Lung (tissue), 11 donors: ENCODE measurements at regions not wholly inside any gene's neighbourhood (a gene's known extent, or its start where the extent isn't known, plus 50 kb on each side); places are given as distances from the start of the nearest gene placed in this dataset.
A peak's percentile ranks its signal among the peaks of the same experiment; 100 is the strongest.

Experiments
- ATAC-seq: fragments of 200-7000 bp; cut with Tn5 transposase; one replicate; pipeline ENCODE4 v1.9.1; 2020; ENCODE audit warnings: moderate number of reproducible peaks; ENCODE audit not compliant: insufficient read depth, low FRiP score
- DNase-seq, 3 donors: peaks; one replicate each; pipeline ENCODE4 v3.0.0-alpha.2; 2013 to 2017
- H3K27ac ChIP-seq, 2 donors: one replicate each; pipeline ENCODE4 v1.5.1; 2013; ENCODE audit warnings: mild to moderate bottlenecking in 2 of 2, moderate library complexity in 2 of 2, control low read depth in 1 of 2, inconsistent platforms in 1 of 2, low read depth in 1 of 2, low read length in 1 of 2
- H3K27me3 ChIP-seq, 3 donors: one replicate each; pipeline ENCODE4 v1.5.1; 2013; ENCODE audit warnings: low read length in 2 of 3; ENCODE audit not compliant: control insufficient read depth in 3 of 3, insufficient read depth in 3 of 3
- H3K36me3 ChIP-seq, 4 donors: one replicate each; pipeline ENCODE4 v1.5.1; 2013; ENCODE audit warnings: low read length in 4 of 4, mild to moderate bottlenecking in 1 of 4, moderate library complexity in 1 of 4; ENCODE audit not compliant: control insufficient read depth in 4 of 4, insufficient read depth in 4 of 4
- H3K4me1 ChIP-seq, 5 donors: one replicate each; pipeline ENCODE4 v1.5.1; 2013; ENCODE audit warnings: low read length in 5 of 5, mild to moderate bottlenecking in 2 of 5, moderate library complexity in 1 of 5; ENCODE audit not compliant: control insufficient read depth in 5 of 5, insufficient read depth in 5 of 5
- H3K4me3 ChIP-seq: one replicate; pipeline ENCODE4 v1.5.1; 2013; ENCODE audit warnings: mild to moderate bottlenecking, control low read depth, moderate library complexity
- H3K9ac ChIP-seq, 2 donors: one replicate each; pipeline ENCODE4 v1.5.1; 2013; ENCODE audit warnings: low read length in 2 of 2, control low read depth in 1 of 2; ENCODE audit not compliant: insufficient read depth in 1 of 2
- H3K9me3 ChIP-seq, 4 donors: one replicate each; pipeline ENCODE4 v1.5.1; 2013; ENCODE audit warnings: low read length in 3 of 4, mild to moderate bottlenecking in 1 of 4, moderate library complexity in 1 of 4; ENCODE audit not compliant: control insufficient read depth in 4 of 4, insufficient read depth in 3 of 4
- WGBS, 2 donors: extraction: QIAGEN DNeasy Blood & Tissue Kit; methylation state at CpG; one replicate each; pipeline ENCODE4 v1.1.7; 2013; 5-methylcytosine and 5-hydroxymethylcytosine counted together
- TF ChIP-seq, protein P1 (sequence below): IDR thresholded peaks from 2 replicates; pipeline ENCODE4 v1.5.1; 2012; ENCODE audit warnings: mild to moderate bottlenecking; ENCODE audit errors: control extremely low read depth, extremely low read depth
- donor health status: control.
- donor health status: control.
- donor health status: Bipolar disorder and iron deficiency.
- donor health status: healthy.
- donor health status: DM: yes; HTN: yes; CAD: no.

DNA sequence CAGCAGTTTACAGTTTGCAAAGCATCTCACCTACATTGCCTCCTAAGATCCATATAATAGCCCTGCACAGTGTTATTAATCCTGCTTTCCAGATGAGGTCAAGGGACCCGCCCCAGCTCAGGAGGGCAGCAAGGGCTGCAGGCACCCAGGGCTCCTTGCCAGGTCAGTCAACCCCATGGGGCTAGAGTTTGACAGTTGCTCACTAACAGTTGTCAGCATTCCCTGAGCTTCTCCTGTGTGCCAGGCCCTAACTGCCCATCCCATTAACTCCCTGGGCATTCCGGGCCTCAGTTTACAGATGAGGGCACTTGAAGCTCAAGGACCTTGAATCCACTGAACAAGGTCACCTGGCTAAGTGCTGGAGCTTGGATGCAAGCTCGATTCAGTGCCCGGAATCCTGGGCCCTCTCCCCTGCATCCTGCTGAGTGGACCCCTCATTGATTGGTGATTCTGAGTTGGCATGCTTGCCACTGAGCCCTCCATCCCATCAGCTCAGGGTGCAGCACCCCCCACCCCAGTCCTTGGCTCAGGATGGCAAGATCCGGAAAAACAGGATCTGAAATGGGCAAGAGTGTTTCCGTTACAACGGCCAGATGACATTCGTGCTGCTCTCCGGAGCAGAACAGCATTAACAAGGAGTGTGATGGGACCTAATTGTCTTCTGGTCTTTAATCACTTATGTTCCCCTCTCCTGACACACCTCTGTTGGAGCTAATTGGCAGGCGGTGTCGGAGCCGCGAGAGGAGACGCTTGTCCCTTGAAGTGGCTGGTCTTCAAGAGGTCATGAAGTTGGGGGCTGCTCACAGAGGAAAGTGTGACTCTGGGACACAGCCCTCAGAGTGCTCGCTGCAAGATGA, 87.4 kb upstream of the SHISAL1 start:
- Histone ChIP-seq H3K27me3 (no peaks in the 10 kb centered on the region), H3K9ac (no peak overlapping the region), H3K9me3 (peaks cover 0 to 5% (median 0%) of the 10 kb centered on the region in 4 donors), H3K36me3 (no peaks in the 10 kb centered on the region), H3K4me3 (no peak overlapping the region), H3K27ac (no peak overlapping the region), H3K4me1 (peaks cover 0 to 27% (median 0%) of the 10 kb centered on the region in 5 donors)
- DNase-seq (no peak), ATAC-seq (no peak)
- WGBS, 2 donors, result 51 to 74% methylated on average over 15 of the region's 15 CpGs
- TF ChIP-seq, protein P1, sequence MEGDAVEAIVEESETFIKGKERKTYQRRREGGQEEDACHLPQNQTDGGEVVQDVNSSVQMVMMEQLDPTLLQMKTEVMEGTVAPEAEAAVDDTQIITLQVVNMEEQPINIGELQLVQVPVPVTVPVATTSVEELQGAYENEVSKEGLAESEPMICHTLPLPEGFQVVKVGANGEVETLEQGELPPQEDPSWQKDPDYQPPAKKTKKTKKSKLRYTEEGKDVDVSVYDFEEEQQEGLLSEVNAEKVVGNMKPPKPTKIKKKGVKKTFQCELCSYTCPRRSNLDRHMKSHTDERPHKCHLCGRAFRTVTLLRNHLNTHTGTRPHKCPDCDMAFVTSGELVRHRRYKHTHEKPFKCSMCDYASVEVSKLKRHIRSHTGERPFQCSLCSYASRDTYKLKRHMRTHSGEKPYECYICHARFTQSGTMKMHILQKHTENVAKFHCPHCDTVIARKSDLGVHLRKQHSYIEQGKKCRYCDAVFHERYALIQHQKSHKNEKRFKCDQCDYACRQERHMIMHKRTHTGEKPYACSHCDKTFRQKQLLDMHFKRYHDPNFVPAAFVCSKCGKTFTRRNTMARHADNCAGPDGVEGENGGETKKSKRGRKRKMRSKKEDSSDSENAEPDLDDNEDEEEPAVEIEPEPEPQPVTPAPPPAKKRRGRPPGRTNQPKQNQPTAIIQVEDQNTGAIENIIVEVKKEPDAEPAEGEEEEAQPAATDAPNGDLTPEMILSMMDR, result no peak

DNA sequence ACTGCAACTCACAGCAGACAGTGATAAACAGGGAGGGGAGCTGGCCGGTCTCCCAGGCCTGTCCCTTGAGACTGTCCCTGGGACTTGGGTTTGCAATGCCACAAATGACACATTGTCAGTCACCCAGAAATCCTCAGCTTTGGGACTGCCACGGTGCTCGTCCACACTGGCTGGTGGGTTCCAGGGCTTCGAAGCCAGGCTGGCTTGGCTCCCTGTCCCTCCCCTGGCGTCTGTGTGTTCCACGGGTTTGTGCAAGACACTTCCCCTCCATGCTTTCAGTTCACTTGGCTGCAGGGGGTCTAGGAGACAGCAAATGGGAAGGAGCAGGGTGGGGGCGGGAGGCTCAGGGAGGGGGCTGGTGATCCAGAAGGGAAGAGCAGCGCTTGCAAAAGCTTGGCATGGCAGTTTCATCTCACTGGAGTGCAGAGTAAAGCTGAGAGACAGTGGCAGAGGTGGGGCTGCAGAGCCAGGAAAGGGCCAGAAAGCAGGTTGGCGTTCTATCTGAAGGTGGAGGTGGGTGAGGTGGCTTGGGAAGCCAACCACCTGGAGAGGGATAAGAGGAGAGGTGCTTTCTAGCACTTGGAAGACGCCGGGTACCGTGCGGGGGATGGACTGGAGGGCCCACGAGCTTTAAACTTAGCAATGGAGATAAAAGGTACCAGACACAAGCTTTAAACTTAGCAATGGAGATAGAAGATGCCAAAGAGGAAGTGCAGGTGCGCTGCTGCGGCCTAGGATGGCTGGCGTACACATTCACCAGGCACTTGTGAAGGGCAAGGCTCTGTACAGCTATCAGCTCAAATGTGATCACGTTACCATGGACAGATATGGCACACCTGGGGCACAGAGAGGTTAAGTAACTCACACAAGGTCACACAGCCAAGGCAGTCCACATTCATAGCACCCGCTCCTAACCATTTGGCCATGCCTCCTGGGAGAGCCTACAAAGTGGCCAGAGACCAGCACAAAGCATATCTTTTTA, 86.4 kb upstream of the SHISAL1 start:
- Histone ChIP-seq H3K4me1 (peaks cover 0 to 27% (median 0%) of the 10 kb centered on the region in 5 donors), H3K9ac (no peak overlapping the region), H3K27ac (no peak overlapping the region), H3K4me3 (no peak overlapping the region), H3K9me3 (peaks cover 0 to 5% (median 0%) of the 10 kb centered on the region in 4 donors), H3K36me3 (no peaks in the 10 kb centered on the region), H3K27me3 (no peaks in the 10 kb centered on the region)
- 78 to 79% methylated on average over 19 of the region's 19 CpGs for WGBS, 2 donors
- TF ChIP-seq, protein P1, result no peak
- ATAC-seq, result no peak
- peak in 2 of 3 donors; percentile 38 to 61 for DNase-seq

DNA sequence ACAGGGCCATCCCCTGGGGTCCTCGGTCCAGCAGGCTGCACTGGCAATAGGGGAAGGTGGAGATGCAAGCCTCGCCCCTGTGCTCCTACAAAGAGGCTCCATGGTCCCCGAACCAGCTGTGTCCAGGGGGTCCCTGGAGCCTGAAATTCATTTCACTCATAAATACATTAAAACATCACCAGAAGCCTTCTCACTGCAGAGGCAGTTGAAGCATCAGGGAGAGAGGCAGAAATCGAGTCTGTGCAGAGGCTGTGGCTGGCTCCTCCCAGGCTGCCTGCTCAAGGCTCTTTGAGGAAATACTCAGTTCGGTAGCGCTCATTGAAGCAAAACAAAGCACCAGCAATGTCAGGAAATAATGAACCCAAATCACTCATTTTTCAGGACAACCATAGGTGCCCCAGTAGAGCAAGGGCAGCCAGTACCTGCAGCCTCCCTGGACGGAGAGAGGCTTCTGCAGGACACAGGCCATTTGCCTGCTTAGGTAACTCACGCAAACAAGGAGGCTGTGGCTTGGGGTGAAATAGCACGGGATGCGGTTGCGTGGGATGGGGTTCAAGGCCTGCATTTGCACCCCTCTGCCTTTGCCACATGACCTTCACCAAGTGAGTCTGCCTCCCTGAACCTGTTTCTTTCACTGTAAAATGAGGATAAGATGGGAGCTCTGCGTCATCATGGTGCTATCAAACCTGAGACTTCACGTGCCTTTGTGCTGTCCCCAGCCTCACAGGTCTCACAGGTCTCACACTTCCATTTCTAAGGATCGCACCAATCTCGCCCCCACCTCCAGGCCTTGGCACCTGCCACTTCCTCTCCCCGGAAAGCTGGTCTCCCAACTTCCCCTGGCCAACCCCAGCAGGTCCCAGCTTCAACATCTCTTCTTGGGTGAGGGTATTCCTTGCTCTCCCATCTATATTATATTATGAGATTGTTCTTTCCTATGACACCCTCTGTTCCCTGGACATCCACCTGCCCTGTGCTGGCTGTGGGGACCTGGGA, 84.3 kb upstream of the SHISAL1 start:
- ATAC-seq, result no peak
- TF ChIP-seq, protein P1, result no peak
- H3K27ac ChIP-seq, result no peak overlapping the region
- 78 to 79% methylated on average over 16 of the region's 16 CpGs for WGBS, 2 donors
- no peaks in the 10 kb centered on the region for H3K27me3 ChIP-seq
- peaks cover 0 to 2% (median 0%) of the 10 kb centered on the region in 4 donors for H3K9me3 ChIP-seq
- no peak overlapping the region for H3K9ac ChIP-seq
- peaks cover 0 to 25% (median 0%) of the 10 kb centered on the region in 5 donors for H3K4me1 ChIP-seq
- H3K4me3 ChIP-seq, result no peak overlapping the region
- no peak for DNase-seq
- no peaks in the 10 kb centered on the region for H3K36me3 ChIP-seq
